Colonic mucosa (tissue), 4 donors: ENCODE measurements at regions not wholly inside any gene's neighbourhood (a gene's known extent, or its start where the extent isn't known, plus 50 kb on each side); places are given as distances from the start of the nearest gene placed in this dataset.

Experiments
- DNase-seq: peaks from one replicate; pipeline ENCODE4 v3.0.0-alpha.2; 2020
- H3K27ac ChIP-seq: fragments of 200-600 bp; one replicate; pipeline ENCODE4 v1.8.0; 2021
- H3K27me3 ChIP-seq: fragments of 200-600 bp; one replicate; pipeline ENCODE4 v1.8.0; 2021
- H3K36me3 ChIP-seq: fragments of 200-600 bp; one replicate; pipeline ENCODE4 v1.8.0; 2021
- H3K4me1 ChIP-seq: fragments of 200-600 bp; one replicate; pipeline ENCODE4 v1.8.0; 2021; ENCODE audit warnings: mild to moderate bottlenecking
- H3K4me3 ChIP-seq: fragments of 200-600 bp; one replicate; pipeline ENCODE4 v1.8.0; 2021
- H3K9ac ChIP-seq, 2 donors: one replicate each; pipeline ENCODE4 v1.7.0; 2013; ENCODE audit warnings: control low read depth in 2 of 2, low read depth in 2 of 2, low read length in 2 of 2
- H3K9me3 ChIP-seq: fragments of 200-600 bp; one replicate; pipeline ENCODE4 v1.8.0; 2021
- intact Hi-C: fragments of 100-400 bp; cut with DNase I; formaldehyde crosslinking; loops from one replicate; pipeline ENCODE4 v1.14.1; 2022
- TF ChIP-seq, protein P1 (sequence below): fragments of 200-600 bp; IDR thresholded peaks from one replicate; pipeline ENCODE4 v1.8.0; 2022; ENCODE audit warnings: antibody characterized with exemption, mild to moderate bottlenecking
- donor health status: healthy.
- donor health status: DM: no; HTN: no; CAD: no.
- donor health status: DM: no; HTN: no; CAD: no.

DNA sequence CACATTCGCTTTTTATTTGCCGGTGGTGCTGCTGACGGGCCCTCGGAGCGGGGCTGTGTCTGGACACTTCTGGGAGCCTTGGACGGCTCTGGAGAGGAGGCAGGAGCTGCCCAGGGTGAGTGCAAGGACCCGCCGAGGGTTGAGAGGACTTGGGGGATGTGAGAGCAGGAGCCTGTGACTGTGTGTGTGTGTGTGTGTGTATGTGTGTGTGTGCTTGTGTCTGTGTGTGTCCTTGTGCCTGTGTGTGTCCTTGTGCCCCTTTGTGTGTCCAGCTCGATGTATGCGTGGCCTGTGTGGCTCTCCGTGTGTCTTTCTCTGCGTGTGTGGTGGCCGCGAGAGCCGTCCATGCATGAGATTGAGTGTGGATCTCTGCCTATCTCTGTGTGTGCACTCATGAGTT, 179.6 kb upstream of the MYL2 start:
- no peaks in the 10 kb centered on the region for H3K4me1 ChIP-seq
- TF ChIP-seq, protein P1, sequence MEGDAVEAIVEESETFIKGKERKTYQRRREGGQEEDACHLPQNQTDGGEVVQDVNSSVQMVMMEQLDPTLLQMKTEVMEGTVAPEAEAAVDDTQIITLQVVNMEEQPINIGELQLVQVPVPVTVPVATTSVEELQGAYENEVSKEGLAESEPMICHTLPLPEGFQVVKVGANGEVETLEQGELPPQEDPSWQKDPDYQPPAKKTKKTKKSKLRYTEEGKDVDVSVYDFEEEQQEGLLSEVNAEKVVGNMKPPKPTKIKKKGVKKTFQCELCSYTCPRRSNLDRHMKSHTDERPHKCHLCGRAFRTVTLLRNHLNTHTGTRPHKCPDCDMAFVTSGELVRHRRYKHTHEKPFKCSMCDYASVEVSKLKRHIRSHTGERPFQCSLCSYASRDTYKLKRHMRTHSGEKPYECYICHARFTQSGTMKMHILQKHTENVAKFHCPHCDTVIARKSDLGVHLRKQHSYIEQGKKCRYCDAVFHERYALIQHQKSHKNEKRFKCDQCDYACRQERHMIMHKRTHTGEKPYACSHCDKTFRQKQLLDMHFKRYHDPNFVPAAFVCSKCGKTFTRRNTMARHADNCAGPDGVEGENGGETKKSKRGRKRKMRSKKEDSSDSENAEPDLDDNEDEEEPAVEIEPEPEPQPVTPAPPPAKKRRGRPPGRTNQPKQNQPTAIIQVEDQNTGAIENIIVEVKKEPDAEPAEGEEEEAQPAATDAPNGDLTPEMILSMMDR = no peak

DNA sequence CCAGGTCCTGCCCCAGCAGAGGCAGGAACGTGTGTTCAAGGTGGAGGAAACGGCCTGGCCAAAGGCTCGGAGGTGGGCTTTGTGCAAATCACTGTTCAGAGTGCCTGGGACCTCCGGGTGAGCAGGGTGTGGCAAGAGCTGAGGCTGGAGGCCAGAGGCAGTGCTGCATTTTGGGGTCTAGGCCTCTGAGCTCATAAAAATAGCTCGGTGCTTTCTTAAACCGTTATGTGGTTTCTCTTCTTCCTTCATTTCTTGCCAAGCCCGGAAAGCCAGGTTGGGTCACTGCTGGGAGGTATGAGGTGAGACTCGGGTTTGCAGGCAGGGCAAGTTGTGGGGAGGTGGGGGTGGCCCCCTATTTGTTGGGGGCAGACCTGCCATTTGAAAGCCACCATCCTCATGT, 178.8 kb upstream of the MYL2 start:
- H3K27me3 ChIP-seq = no peaks in the 10 kb centered on the region
- H3K9ac ChIP-seq = no peak overlapping the region
- TF ChIP-seq, protein P1 = no peak
- H3K4me1 ChIP-seq = no peaks in the 10 kb centered on the region
- no peak for DNase-seq
- H3K9me3 ChIP-seq = no peaks in the 10 kb centered on the region
- no peak overlapping the region for H3K27ac ChIP-seq
- intact Hi-C loops = no loop called here
- no peaks in the 10 kb centered on the region for H3K36me3 ChIP-seq
- no peak overlapping the region for H3K4me3 ChIP-seq

More for the DNA sequence above, 179.6 kb upstream of the MYL2 start:
- no peak for DNase-seq
- H3K9ac ChIP-seq = no peak overlapping the region
- H3K27ac ChIP-seq = no peak overlapping the region
- intact Hi-C loops = no loop called here
- H3K4me3 ChIP-seq = no peak overlapping the region
- H3K36me3 ChIP-seq = no peaks in the 10 kb centered on the region
- no peaks in the 10 kb centered on the region for H3K9me3 ChIP-seq
- no peaks in the 10 kb centered on the region for H3K27me3 ChIP-seq

DNA sequence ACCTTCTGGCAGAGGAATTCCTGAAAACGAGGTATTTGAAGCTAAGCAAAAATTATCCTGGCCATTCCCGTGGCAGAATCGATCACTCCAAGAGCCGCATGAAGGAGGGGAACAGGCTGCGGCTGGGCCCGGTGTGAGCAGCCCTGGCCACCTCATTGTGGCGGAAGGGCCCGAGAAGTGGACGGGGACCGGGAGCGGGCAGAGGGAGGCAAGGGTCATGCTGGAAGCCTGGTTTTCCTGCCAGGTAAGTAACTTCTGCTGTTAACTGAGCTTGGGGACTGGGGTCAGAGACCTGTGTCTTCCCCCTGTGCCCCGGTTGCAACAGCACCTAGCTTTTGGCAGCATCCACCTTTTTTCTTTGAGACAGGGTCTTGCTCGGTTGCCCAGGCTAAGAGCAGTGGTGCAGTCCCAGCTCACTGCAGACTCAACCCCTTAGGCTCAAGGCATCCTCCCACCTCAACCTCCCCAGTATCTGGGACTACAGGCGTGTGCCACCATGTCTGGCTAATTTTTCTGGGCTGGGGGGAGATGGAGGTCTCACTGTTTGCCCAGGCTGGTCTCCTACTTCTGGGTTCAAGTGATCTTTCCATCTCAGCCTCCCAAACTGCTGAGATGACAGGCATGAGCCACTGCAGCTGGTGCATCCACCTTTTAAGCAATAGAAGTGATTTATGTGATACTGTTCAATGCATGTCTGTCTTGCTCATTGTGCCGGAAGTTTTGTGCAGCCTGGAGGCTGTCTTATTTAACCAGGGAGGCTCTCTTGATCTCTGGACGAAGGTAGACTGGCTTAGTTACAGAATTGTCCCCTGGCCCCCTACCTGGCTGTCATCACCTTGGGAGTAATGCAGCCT, 174.0 kb upstream of the MYL2 start:
- no peak overlapping the region for H3K4me3 ChIP-seq
- no peak overlapping the region for H3K27ac ChIP-seq
- TF ChIP-seq, protein P1 = no peak
- H3K9me3 ChIP-seq = no peaks in the 10 kb centered on the region
- no peak overlapping the region for H3K9ac ChIP-seq
- no peak for DNase-seq
- no peaks in the 10 kb centered on the region for H3K36me3 ChIP-seq
- H3K27me3 ChIP-seq = no peaks in the 10 kb centered on the region
- no peaks in the 10 kb centered on the region for H3K4me1 ChIP-seq
- intact Hi-C loops = no loop called here

DNA sequence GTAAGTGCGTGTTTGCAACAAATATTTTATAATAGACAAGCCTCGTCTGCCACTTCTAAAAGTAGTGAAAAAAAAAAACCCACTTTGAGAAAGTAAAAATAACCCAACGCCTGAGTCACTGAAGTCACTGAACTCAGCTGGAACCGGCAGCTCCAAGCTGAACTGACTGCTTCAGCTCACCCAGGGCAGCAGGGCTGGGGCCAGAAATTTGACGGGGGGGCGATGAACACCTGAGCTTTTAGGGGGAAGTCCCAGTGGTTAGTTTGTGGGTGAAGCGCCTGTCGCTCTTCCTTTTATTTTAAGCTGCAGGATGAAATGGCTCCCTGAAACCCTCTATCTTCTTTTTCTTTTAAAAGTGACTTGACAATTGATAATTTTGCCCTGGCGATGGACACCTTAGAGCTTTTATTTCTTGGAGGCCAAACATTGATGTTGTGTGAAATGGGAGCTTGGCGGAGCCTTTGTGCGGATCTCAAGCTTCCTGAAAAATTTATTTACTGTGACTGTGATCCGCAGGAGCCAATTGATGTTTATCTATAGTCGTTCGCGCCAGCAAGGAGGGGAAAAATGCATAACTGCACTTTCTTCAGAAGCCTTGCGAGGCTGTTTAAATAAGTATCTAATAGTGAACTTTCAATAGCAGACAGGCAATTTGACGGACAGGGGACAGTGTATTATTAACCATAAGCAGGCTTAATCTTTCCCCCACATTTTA, 173.2 kb upstream of the MYL2 start:
- DNase-seq = no peak
- Histone ChIP-seq H3K9me3 (no peaks in the 10 kb centered on the region), H3K27ac (no peak overlapping the region), H3K27me3 (no peaks in the 10 kb centered on the region), H3K36me3 (no peaks in the 10 kb centered on the region), H3K9ac (no peak overlapping the region), H3K4me3 (no peak overlapping the region), H3K4me1 (no peaks in the 10 kb centered on the region)
- TF ChIP-seq, protein P1 = no peak
- intact Hi-C loops = no loop called here

DNA sequence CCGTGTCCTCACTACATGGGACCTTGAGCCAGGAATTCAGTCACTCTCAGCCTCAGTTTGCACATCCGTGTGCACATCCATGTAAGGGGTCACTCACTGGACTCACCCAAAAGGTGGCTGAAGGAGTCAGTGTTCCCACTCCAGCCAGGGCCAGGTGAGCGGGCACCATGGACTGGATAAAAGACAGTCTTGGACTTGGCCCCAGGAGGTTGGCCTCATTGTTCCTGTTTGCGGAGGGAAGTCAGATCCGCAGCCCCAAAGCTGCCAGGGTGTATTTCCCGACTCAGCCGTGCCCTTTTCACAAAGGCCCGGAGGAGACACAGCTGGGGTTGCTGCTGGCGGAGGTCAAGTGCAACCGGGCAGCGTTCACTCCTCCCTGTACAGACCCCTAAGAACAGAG, 170.7 kb upstream of the MYL2 start:
- H3K27me3 ChIP-seq = no peaks in the 10 kb centered on the region

More for the DNA sequence above, 170.7 kb upstream of the MYL2 start:
- H3K27ac ChIP-seq = no peak overlapping the region
- no peak for DNase-seq
- no peak overlapping the region for H3K9ac ChIP-seq
- no peaks in the 10 kb centered on the region for H3K9me3 ChIP-seq
- no peaks in the 10 kb centered on the region for H3K36me3 ChIP-seq
- intact Hi-C loops = no loop called here
- TF ChIP-seq, protein P1 = no peak
- no peak overlapping the region for H3K4me3 ChIP-seq
- H3K4me1 ChIP-seq = no peaks in the 10 kb centered on the region
